ENCODE measurements at regions not wholly inside any gene's neighbourhood (a gene's known extent, or its start where the extent isn't known, plus 50 kb on each side); places are given as distances from the start of the nearest gene placed in this dataset.

DNA sequence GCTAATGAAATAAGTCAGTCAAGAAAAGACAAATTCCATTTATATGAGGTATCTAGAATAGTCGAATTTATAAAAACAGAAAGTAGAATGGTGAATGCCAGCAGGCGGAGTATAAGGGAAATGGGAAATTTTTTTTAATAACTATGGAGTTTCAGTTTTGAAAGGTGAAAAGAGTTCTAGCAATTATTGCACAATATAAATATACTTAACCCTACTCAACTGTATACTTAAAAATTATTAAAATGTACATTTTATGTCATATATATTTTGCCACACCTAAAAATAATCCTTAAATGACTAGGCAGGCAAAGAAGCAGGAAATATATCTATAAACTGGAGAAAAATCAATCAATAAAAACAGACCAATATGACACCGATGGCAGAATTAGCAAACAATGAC, 196.5 kb upstream of the UBASH3B start:
- H3K4me3 ChIP-seq (ENCODE audit: low read depth, low read length): no peak overlapping the region
- in situ Hi-C loops (cut with HindIII; ENCODE audit: low sequenced_read_pairs): no loop called here
- no peak for DNase-seq (ENCODE audit: low read depth)
- TF ChIP-seq, protein P1, sequence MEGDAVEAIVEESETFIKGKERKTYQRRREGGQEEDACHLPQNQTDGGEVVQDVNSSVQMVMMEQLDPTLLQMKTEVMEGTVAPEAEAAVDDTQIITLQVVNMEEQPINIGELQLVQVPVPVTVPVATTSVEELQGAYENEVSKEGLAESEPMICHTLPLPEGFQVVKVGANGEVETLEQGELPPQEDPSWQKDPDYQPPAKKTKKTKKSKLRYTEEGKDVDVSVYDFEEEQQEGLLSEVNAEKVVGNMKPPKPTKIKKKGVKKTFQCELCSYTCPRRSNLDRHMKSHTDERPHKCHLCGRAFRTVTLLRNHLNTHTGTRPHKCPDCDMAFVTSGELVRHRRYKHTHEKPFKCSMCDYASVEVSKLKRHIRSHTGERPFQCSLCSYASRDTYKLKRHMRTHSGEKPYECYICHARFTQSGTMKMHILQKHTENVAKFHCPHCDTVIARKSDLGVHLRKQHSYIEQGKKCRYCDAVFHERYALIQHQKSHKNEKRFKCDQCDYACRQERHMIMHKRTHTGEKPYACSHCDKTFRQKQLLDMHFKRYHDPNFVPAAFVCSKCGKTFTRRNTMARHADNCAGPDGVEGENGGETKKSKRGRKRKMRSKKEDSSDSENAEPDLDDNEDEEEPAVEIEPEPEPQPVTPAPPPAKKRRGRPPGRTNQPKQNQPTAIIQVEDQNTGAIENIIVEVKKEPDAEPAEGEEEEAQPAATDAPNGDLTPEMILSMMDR (IDR thresholded peaks at IDR 0.05; ENCODE audit: low read depth, low read length, missing control alignments): no peak

DNA sequence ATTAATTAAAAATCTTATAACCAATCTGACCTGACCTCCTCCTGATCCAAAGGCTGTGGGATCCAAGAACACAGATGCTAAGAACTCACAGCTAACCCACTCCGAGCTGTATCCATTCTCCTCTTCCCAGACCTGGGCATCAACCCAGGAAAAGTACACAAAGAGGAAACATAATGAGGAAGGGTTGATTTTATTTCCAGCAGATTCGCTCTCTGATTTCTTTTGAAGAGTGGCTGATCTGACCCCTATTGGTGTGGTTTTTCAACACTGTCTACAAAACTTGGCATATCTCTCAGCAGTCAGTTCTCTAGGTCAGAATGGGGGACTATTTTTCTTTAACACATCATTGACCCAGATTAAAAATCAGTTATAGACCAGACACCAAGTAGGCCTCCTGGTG, 201.9 kb upstream of the UBASH3B start:
- H3K4me3 ChIP-seq (ENCODE audit: low read depth, low read length): no peak overlapping the region
- DNase-seq (ENCODE audit: low read depth): peak; percentile 15
- TF ChIP-seq, protein P1 (IDR thresholded peaks at IDR 0.05; ENCODE audit: low read depth, low read length, missing control alignments): peak; percentile 12
- in situ Hi-C loops (cut with HindIII; ENCODE audit: low sequenced_read_pairs): no loop called here

DNA sequence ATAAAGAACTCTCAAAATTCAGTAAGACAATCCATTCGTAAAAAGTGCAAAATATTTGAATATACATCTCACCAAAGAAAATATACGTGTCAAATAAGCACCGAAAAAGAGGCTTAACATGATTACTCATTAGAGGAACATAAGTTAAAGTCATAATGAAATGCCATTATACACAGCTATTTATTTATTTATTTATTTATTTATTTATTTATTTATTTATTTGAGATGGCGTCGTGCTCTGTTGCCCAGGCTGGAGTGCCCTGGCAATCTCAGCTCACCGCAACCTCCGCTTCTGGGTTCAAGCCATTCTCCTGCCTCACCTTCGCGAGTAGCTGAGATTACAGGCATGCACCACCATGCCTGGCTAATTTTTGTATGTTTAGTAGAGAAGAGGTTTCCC, 203.6 kb upstream of the UBASH3B start:
- in situ Hi-C loops (cut with HindIII; ENCODE audit: low sequenced_read_pairs): no loop called here
- H3K4me3 ChIP-seq (ENCODE audit: low read depth, low read length): no peak overlapping the region
- TF ChIP-seq, protein P1 (IDR thresholded peaks at IDR 0.05; ENCODE audit: low read depth, low read length, missing control alignments): no peak
- DNase-seq (ENCODE audit: low read depth): no peak

DNA sequence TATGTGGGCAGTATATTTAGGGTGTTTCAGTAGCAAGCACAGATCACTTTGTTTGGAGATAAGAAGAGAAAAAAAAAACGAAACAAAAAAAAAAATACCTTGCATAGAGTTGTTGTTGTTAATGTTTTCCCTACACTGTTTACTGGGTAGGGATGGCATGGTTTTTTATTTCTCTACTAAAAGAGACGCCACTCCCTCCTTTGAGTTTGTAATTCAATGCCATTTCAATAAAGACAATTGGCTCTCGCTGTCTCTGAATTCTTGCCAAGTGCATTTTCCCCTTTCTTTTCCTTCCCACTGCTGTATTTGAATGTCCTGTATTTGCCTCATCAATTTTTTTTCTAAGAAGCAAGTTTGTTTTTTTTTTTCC, 213.9 kb upstream of the UBASH3B start:
- TF ChIP-seq, protein P1 (IDR thresholded peaks at IDR 0.05; ENCODE audit: low read depth, low read length, missing control alignments): no peak
- peak overlapping the region; percentile 49 for H3K4me3 ChIP-seq (ENCODE audit: low read depth, low read length)
- in situ Hi-C loops (cut with HindIII; ENCODE audit: low sequenced_read_pairs): no loop called here
- no peak for DNase-seq (ENCODE audit: low read depth)

DNA sequence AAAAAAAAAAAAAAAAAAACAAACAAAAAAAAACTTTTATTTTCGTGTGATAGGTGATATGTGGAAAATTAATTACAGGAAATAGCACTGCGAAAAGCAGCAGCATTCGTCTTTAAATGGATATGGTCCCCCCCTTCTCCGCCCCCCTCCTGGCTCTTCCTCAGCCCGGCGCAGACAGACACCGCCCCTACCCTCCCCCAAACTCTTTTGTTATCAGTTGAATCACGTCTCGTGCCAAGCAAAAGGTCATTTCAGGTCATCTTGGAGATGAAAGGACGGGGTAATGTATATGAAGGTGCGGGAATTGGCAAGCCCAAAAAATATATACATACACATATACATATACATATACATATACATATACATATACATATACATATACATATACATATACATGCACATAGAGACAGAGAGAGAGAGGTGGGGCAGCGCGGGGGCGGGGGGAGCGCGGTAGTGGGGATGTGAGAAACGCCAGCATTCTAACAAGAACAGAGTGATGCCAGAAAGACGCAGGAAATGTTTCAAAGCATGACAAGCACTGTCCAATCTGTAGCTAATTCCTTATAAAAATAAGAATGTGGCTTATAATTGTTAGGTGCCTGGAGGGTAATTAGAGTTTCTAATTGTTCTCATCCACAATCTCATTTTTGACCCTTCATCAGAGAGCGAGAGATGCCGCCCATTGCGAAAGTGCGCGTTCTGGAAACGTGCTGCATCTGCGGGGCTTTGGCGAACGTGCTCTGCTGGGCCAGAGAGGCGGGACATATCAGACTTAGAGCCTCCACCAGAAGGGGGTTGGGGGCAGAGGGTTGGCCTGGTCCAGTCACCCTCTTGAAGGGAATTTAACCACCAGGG, 214.5 kb upstream of the UBASH3B start:
- TF ChIP-seq, protein P1 (IDR thresholded peaks at IDR 0.05; ENCODE audit: low read depth, low read length, missing control alignments): no peak
- peak overlapping the region; percentile 49 for H3K4me3 ChIP-seq (ENCODE audit: low read depth, low read length)
- no peak for DNase-seq (ENCODE audit: low read depth)
- in situ Hi-C loops (cut with HindIII; ENCODE audit: low sequenced_read_pairs): no loop called here

DNA sequence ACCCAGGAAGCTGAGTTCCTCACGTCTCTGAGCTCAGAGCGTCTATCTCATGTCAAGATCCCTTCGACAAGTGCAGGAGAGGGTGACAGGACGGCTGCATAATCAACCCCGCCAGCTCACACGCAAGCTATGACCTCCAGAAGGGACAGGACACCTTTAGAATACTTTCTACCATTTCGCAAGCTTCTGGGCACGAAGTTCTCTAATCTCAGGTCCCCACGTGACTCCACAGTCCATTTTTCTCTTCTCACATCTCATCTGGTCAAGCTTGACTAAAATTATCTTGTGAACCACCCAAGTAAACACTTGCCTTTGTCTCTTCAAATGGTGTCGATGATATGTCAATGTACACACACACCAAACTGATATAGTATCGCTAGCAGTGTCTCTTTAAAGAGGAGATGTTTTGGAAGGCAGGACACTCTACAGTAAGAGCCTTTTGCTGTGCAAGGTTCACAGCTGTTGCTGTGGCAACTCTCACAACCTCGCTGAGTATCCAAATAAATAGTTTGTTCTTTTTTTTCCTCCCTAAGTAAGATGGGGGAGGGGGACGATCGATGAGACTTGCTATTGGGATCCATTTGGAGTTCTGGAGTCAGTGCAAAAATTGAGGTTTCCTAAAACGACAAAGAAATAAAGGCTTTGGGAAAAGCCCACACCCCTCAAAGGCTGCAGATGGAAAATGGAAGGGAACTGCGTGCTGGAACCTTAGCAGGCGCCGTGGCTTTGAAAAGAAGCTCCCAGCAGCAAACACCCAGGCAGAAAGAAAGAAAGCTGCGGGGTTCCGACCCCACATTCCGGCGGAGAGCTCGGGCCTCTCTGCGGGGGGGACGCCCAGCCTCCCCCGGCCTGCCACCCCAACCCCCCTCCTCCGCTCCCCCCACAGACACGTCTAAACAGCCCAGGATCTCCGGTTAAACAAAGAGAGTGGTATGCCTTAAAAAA, 215.4 kb upstream of the UBASH3B start:
- TF ChIP-seq, protein P1 (IDR thresholded peaks at IDR 0.05; ENCODE audit: low read depth, low read length, missing control alignments): no peak
- peak; percentile 12 for DNase-seq (ENCODE audit: low read depth)
- in situ Hi-C loops (cut with HindIII; ENCODE audit: low sequenced_read_pairs): no loop called here
- peak overlapping the region; percentile 49 for H3K4me3 ChIP-seq (ENCODE audit: low read depth, low read length)

All from astrocyte of the cerebellum (primary cell).